Thymus (tissue), 11 donors: ENCODE measurements at regions not wholly inside any gene's neighbourhood (a gene's known extent, or its start where the extent isn't known, plus 50 kb on each side); places are given as distances from the start of the nearest gene placed in this dataset.
A peak's percentile ranks its signal among the peaks of the same experiment; 100 is the strongest.

Source experiments
- DNase-seq, 9 donors: peaks; one replicate each; pipeline ENCODE4 v3.0.0-alpha.2; 2013; ENCODE audit warnings: low spot score in 9 of 9, low read depth in 6 of 9, missing footprints in 1 of 9
- H3K27ac ChIP-seq, 2 donors: one replicate each; pipeline ENCODE4 v1.5.1; 2013; ENCODE audit warnings: control low read depth in 1 of 2, low read depth in 1 of 2, low read length in 1 of 2, mild to moderate bottlenecking in 1 of 2, moderate library complexity in 1 of 2
- H3K27me3 ChIP-seq, 2 donors: one replicate each; pipeline ENCODE4 v1.5.1; 2013; ENCODE audit warnings: low read length in 1 of 2; ENCODE audit not compliant: control insufficient read depth in 2 of 2, insufficient read depth in 1 of 2
- H3K36me3 ChIP-seq, 2 donors: one replicate each; pipeline ENCODE4 v1.5.1; 2013; ENCODE audit warnings: low read length in 1 of 2, mild to moderate bottlenecking in 1 of 2, moderate library complexity in 1 of 2; ENCODE audit not compliant: control insufficient read depth in 2 of 2, insufficient read depth in 2 of 2
- H3K4me1 ChIP-seq, 2 donors: one replicate each; pipeline ENCODE4 v1.5.1; 2013; ENCODE audit warnings: low read length in 2 of 2; ENCODE audit not compliant: control insufficient read depth in 2 of 2, insufficient read depth in 2 of 2
- H3K4me3 ChIP-seq, 2 donors: one replicate each; pipeline ENCODE4 v1.5.1; 2013; ENCODE audit warnings: low read length in 2 of 2, control low read depth in 1 of 2, mild to moderate bottlenecking in 1 of 2
- H3K9me3 ChIP-seq, 2 donors: one replicate each; pipeline ENCODE4 v1.5.1; 2013; ENCODE audit warnings: low read length in 1 of 2, mild to moderate bottlenecking in 1 of 2; ENCODE audit not compliant: control insufficient read depth in 2 of 2, insufficient read depth in 1 of 2
- WGBS: extraction: QIAGEN DNeasy Blood & Tissue Kit; methylation state at CpG from one replicate; pipeline ENCODE4 v1.1.7; 2013; 5-methylcytosine and 5-hydroxymethylcytosine counted together
- donor health status: healthy.

DNA sequence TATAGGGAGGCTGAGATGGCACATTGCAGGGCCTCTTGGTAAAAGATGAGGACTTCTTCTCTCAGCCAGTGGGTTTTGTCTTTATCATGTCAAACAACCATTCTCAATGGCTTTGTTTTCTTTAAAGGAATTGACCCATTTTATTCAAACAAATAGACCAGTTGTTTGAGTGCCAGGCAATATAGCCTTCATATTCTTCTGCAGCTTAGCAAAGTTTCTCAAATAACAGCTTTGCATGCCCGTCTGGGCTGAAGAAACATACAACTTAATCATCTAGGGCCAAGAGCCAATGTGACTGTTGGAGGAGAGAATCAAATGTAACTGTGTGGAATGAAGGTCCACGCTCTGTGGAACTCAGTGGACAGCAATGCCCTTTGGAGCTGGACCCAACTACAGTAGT, 57.4 kb upstream of the ADRA1B start:
- DNase-seq: no peak
- H3K27me3 ChIP-seq: peaks cover 0 to 2% of the 10 kb centered on the region in 2 donors
- WGBS: 88% methylated on average over 2 of the region's 2 CpGs
- no peak overlapping the region for H3K27ac ChIP-seq
- H3K9me3 ChIP-seq: no peaks in the 10 kb centered on the region
- H3K36me3 ChIP-seq: no peaks in the 10 kb centered on the region
- H3K4me1 ChIP-seq: no peaks in the 10 kb centered on the region
- H3K4me3 ChIP-seq: no peak overlapping the region

DNA sequence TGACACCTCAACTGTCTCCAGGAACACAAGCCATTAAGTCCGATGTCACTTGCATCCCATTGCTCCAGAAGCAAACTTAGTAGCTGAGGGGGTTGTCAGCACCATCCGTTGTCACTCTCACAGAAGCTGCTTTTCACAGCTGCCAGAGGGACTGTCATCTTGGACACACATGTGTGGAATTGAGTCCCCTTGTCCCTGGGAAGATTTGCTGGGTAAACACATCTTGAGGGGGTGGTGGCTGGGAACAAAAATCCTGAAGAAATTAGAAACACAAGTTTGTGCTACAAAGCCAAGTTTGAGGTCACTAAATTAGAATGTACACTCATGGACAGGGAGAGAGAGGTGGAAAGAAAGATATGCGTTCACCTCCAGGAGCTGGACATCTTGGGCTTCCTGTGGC, 55.2 kb upstream of the ADRA1B start:
- 83% methylated on average over 3 of the region's 3 CpGs for WGBS
- DNase-seq: no peak
- H3K27me3 ChIP-seq: peaks cover 0 to 2% of the 10 kb centered on the region in 2 donors
- H3K4me3 ChIP-seq: no peak overlapping the region
- H3K27ac ChIP-seq: no peak overlapping the region
- H3K4me1 ChIP-seq: no peaks in the 10 kb centered on the region
- H3K9me3 ChIP-seq: no peaks in the 10 kb centered on the region
- no peaks in the 10 kb centered on the region for H3K36me3 ChIP-seq

DNA sequence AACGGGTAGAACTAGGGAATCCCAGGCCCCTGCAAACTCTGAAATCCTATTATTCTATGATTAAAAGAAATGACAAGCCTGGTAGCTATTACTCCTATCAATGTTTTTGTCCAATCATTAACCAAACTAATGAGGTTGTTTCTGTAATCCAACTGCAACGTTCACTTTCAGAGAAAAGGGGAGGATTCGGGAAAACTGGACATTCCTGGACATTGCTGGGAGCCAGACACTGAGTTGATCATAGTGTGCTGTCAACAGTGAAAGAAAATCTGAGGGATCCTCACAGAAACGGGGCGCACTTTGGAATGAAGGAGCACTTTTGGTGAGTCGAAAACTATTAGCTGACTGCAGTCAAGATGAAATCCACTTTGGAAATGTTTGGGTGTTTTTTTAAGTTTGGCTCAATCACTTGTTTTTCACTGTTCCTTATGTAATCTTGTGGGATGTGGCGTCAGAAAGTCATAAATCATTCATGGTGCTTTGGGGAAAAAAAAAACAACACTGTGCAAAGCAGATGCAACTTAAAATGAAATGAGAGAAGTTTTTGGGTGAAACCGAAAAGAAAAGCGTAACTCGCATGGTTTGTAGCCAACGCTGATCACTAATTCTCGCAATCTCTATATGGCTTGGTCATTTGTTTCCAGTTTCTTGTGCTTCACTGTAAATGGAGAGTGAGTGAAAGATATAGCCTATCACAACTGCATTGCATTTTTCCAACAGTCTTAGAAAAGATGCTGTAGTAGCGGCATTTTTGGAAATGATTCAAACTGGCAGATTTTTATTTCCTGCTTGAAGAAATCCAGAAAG, 51.2 kb upstream of the ADRA1B start:
- Histone ChIP-seq H3K36me3 (no peaks in the 10 kb centered on the region), H3K4me1 (no peaks in the 10 kb centered on the region), H3K9me3 (no peaks in the 10 kb centered on the region), H3K27me3 (peaks cover 0 to 2% of the 10 kb centered on the region in 2 donors), H3K4me3 (no peak overlapping the region), H3K27ac (no peak overlapping the region)
- DNase-seq: peak in 1 of 9 donors; percentile 24
- WGBS: 45% methylated on average over 13 of the region's 13 CpGs

DNA sequence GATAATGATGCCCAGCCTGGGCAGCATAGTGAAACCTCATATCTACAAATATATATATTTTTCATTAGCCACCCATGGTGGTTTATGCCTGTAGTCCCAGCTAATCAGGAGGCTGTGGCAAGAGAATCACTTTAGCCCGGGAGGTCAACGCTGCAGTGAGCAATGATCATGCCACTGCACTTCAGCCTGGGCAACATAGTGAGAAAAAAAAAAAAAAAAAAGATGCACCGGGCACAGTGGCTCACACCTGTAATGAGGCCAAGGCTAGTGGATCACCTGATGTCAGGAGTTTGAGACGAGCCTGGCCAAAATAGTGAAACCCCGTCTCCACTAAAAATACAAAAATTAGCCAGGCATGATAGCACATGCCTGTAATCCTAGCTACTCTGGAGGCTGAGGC, 50.2 kb upstream of the ADRA1B start:
- H3K36me3 ChIP-seq: no peaks in the 10 kb centered on the region
- no peaks in the 10 kb centered on the region for H3K27me3 ChIP-seq
- H3K9me3 ChIP-seq: no peaks in the 10 kb centered on the region
- no peak for DNase-seq
- 95% methylated on average over 5 of the region's 5 CpGs for WGBS
- no peak overlapping the region for H3K4me3 ChIP-seq
- H3K27ac ChIP-seq: no peak overlapping the region
- H3K4me1 ChIP-seq: no peaks in the 10 kb centered on the region
